Activated naive CD4-positive, alpha-beta T cell treated with anti-CD3 and anti-CD28 coated beads for 36 hours (primary cell): ENCODE measurements at regions not wholly inside any gene's neighbourhood (a gene's known extent, or its start where the extent isn't known, plus 50 kb on each side); places are given as distances from the start of the nearest gene placed in this dataset.

ENCODE experiments used
- CTCF ChIA-PET: fragments of 350-600 bp; sonication (Branson Sonifier 250); formaldehyde crosslinking; loops from one replicate; lab custom pipeline; 2021; ENCODE audit warnings: antibody characterized with exemption; lab: Charles Lee
- DNase-seq: peaks from one replicate; pipeline ENCODE4 v3.0.0-alpha.2; 2020
- H3K27ac Mint-ChIP-seq: one replicate; pipeline ENCODE4 v1.8.0; 2021; ENCODE audit warnings: mild to moderate bottlenecking, mixed read lengths
- H3K27me3 Mint-ChIP-seq: one replicate; pipeline ENCODE4 v1.8.0; 2021; ENCODE audit warnings: low read depth, mixed read lengths
- H3K36me3 Mint-ChIP-seq: one replicate; pipeline ENCODE4 v1.8.0; 2021; ENCODE audit warnings: low read depth, mixed read lengths
- H3K4me1 Mint-ChIP-seq: one replicate; pipeline ENCODE4 v1.8.0; 2021; ENCODE audit warnings: low read depth, mixed read lengths
- H3K4me3 Mint-ChIP-seq: one replicate; pipeline ENCODE4 v1.8.0; 2021; ENCODE audit warnings: mild to moderate bottlenecking, moderate library complexity, mixed read lengths
- H3K9me3 Mint-ChIP-seq: one replicate; pipeline ENCODE4 v1.8.0; 2021; ENCODE audit warnings: mixed read lengths
- intact Hi-C: fragments of 100-400 bp; cut with micrococcal nuclease; formaldehyde crosslinking; loops from one replicate; pipeline ENCODE4 v1.15.1; 2023

GRCh38 chr18:66761166-66761565 is 157.3 kb upstream of the CDH19 start:
- DNase-seq, result no peak
- no peak overlapping the region for H3K4me3 Mint-ChIP-seq
- CTCF ChIA-PET, result no interaction called here
- H3K27ac Mint-ChIP-seq, result no peak overlapping the region
- intact Hi-C loops, result no loop called here
- H3K9me3 Mint-ChIP-seq, result peaks cover 4% of the 10 kb centered on the region
- H3K4me1 Mint-ChIP-seq, result no peaks in the 10 kb centered on the region
- no peaks in the 10 kb centered on the region for H3K27me3 Mint-ChIP-seq
- no peaks in the 10 kb centered on the region for H3K36me3 Mint-ChIP-seq

- intact Hi-C loops, result no loop called here
- Mint-ChIP-seq H3K36me3 (no peaks in the 10 kb centered on the region), H3K27me3 (no peaks in the 10 kb centered on the region), H3K27ac (no peak overlapping the region), H3K9me3 (peaks cover 4% of the 10 kb centered on the region), H3K4me1 (no peaks in the 10 kb centered on the region), H3K4me3 (no peak overlapping the region)
- CTCF ChIA-PET, result no interaction called here
- DNase-seq, result no peak
Measured at GRCh38 chr18:66760559-66760958, 156.7 kb upstream of the CDH19 start.

GRCh38 chr18:66759050-66759828 is 155.3 kb upstream of the CDH19 start:
- peaks cover 4% of the 10 kb centered on the region for H3K9me3 Mint-ChIP-seq
- DNase-seq, result no peak
- CTCF ChIA-PET, result no interaction called here
- no peak overlapping the region for H3K4me3 Mint-ChIP-seq
- no peaks in the 10 kb centered on the region for H3K4me1 Mint-ChIP-seq
- no peak overlapping the region for H3K27ac Mint-ChIP-seq
- intact Hi-C loops, result no loop called here
- no peaks in the 10 kb centered on the region for H3K27me3 Mint-ChIP-seq
- no peaks in the 10 kb centered on the region for H3K36me3 Mint-ChIP-seq

DNA sequence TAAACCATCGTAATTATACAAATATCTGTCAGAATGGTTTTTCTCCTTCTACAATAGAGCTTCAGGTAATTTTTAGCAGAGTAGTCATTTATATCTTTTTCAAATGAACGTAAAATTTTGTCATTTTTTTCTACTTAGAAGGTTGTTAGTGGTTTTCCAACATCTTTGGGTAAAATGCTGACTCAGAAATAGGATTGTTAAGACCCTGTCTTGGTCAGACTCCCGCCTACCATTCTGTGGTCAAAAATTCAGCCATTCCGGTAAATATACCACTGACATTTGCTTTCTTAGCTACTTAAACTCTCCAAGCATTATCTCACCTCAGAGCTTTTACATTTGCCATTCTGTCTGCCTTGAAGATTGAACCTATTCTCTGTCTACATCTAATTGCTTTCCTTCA is 154.1 kb upstream of the CDH19 start:
- DNase-seq, result no peak
- Mint-ChIP-seq H3K27me3 (no peaks in the 10 kb centered on the region), H3K4me3 (no peak overlapping the region), H3K9me3 (peaks cover 6% of the 10 kb centered on the region), H3K36me3 (no peaks in the 10 kb centered on the region), H3K4me1 (no peaks in the 10 kb centered on the region), H3K27ac (no peak overlapping the region)
- intact Hi-C loops, result no loop called here
- CTCF ChIA-PET, result no interaction called here

GRCh38 chr18:66754335-66754734 is 150.4 kb upstream of the CDH19 start:
- intact Hi-C loops, result no loop called here
- H3K27me3 Mint-ChIP-seq, result no peaks in the 10 kb centered on the region
- no peak overlapping the region for H3K27ac Mint-ChIP-seq
- no peak overlapping the region for H3K4me3 Mint-ChIP-seq
- DNase-seq, result no peak
- H3K4me1 Mint-ChIP-seq, result no peaks in the 10 kb centered on the region
- CTCF ChIA-PET, result no interaction called here
- no peaks in the 10 kb centered on the region for H3K36me3 Mint-ChIP-seq
- H3K9me3 Mint-ChIP-seq, result peaks cover 5% of the 10 kb centered on the region

GRCh38 chr18:66752733-66753132 is 148.8 kb upstream of the CDH19 start:
- intact Hi-C loops, result no loop called here
- Mint-ChIP-seq H3K36me3 (no peaks in the 10 kb centered on the region), H3K27me3 (no peaks in the 10 kb centered on the region), H3K9me3 (peaks cover 4% of the 10 kb centered on the region), H3K4me1 (no peaks in the 10 kb centered on the region), H3K27ac (no peak overlapping the region), H3K4me3 (no peak overlapping the region)
- CTCF ChIA-PET, result no interaction called here
- DNase-seq, result no peak

- no peak for DNase-seq
- H3K9me3 Mint-ChIP-seq, result peaks cover 2% of the 10 kb centered on the region
- intact Hi-C loops, result no loop called here
- H3K36me3 Mint-ChIP-seq, result no peaks in the 10 kb centered on the region
- no peaks in the 10 kb centered on the region for H3K27me3 Mint-ChIP-seq
- no peak overlapping the region for H3K27ac Mint-ChIP-seq
- CTCF ChIA-PET, result no interaction called here
- H3K4me3 Mint-ChIP-seq, result no peak overlapping the region
- no peaks in the 10 kb centered on the region for H3K4me1 Mint-ChIP-seq
Measured at GRCh38 chr18:66749481-66750035, 145.7 kb upstream of the CDH19 start.

DNA sequence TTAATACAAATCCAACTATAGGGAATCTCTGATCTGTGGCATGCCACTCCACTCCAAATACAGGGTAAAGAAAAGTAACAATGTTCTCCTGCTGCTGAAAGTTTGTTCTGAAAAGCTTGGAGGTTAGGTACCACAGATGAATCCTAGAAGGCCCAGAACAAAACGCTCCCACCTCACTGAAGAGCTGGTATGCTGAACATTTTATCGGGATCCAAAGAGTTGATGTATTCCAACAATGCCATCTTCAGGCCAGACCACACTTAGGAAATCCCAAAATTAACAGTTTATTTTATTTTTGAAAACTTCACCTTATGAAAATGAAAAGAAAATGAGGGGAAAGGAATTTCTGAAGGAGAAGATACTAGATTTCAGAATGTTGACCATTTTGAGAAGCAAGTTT is 145.1 kb upstream of the CDH19 start:
- intact Hi-C loops, result no loop called here
- Mint-ChIP-seq H3K4me3 (no peak overlapping the region), H3K27me3 (no peaks in the 10 kb centered on the region), H3K27ac (no peak overlapping the region), H3K9me3 (peaks cover 2% of the 10 kb centered on the region), H3K36me3 (no peaks in the 10 kb centered on the region), H3K4me1 (no peaks in the 10 kb centered on the region)
- CTCF ChIA-PET, result no interaction called here
- DNase-seq, result no peak

- no peak overlapping the region for H3K4me3 Mint-ChIP-seq
- no peaks in the 10 kb centered on the region for H3K36me3 Mint-ChIP-seq
- intact Hi-C loops, result no loop called here
- no peak overlapping the region for H3K27ac Mint-ChIP-seq
- no peak for DNase-seq
- CTCF ChIA-PET, result no interaction called here
- peaks cover 4% of the 10 kb centered on the region for H3K9me3 Mint-ChIP-seq
- H3K4me1 Mint-ChIP-seq, result no peaks in the 10 kb centered on the region
- H3K27me3 Mint-ChIP-seq, result no peaks in the 10 kb centered on the region
Measured at GRCh38 chr18:66742832-66743231, 138.9 kb upstream of the CDH19 start.

GRCh38 chr18:66735933-66736332 is 132.0 kb upstream of the CDH19 start:
- Mint-ChIP-seq H3K27me3 (no peaks in the 10 kb centered on the region), H3K4me3 (no peak overlapping the region), H3K36me3 (no peaks in the 10 kb centered on the region), H3K4me1 (no peaks in the 10 kb centered on the region), H3K27ac (no peak overlapping the region), H3K9me3 (peaks cover 2% of the 10 kb centered on the region)
- no peak for DNase-seq
- CTCF ChIA-PET, result no interaction called here
- intact Hi-C loops, result no loop called here

DNA sequence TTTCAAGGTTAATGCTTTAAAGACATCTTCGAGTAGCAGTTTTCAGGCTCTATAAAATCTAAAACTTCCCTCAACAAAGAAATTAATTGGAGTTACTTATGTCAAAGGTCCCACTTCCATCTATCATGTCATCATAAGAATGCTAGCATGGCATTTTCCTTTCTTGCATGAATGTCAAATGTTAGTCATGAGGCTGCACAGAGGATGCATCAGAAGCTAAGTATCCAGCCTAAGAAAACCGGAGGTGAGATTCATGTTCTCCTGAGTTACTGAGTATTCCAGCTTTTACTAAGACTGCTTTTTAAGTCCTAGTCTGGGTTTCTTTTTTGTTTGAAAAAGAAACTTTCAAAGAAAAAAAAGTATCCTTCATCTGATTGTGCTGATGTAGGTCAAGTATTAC is 130.6 kb upstream of the CDH19 start:
- H3K9me3 Mint-ChIP-seq, result peaks cover 2% of the 10 kb centered on the region
- intact Hi-C loops, result no loop called here
- no peak overlapping the region for H3K27ac Mint-ChIP-seq
- H3K4me3 Mint-ChIP-seq, result no peak overlapping the region
- H3K4me1 Mint-ChIP-seq, result no peaks in the 10 kb centered on the region
- CTCF ChIA-PET, result no interaction called here
- DNase-seq, result no peak
- H3K36me3 Mint-ChIP-seq, result no peaks in the 10 kb centered on the region
- H3K27me3 Mint-ChIP-seq, result no peaks in the 10 kb centered on the region

- no peaks in the 10 kb centered on the region for H3K27me3 Mint-ChIP-seq
- H3K4me3 Mint-ChIP-seq, result no peak overlapping the region
- no peak overlapping the region for H3K27ac Mint-ChIP-seq
- DNase-seq, result no peak
- no peaks in the 10 kb centered on the region for H3K9me3 Mint-ChIP-seq
- intact Hi-C loops, result no loop called here
- CTCF ChIA-PET, result no interaction called here
- no peaks in the 10 kb centered on the region for H3K4me1 Mint-ChIP-seq
- no peaks in the 10 kb centered on the region for H3K36me3 Mint-ChIP-seq
Measured at GRCh38 chr18:66731890-66732289, 128.0 kb upstream of the CDH19 start.

GRCh38 chr18:66729442-66730239 is 125.8 kb upstream of the CDH19 start:
- Mint-ChIP-seq H3K27me3 (no peaks in the 10 kb centered on the region), H3K36me3 (no peaks in the 10 kb centered on the region), H3K4me1 (no peaks in the 10 kb centered on the region), H3K9me3 (no peaks in the 10 kb centered on the region), H3K4me3 (no peak overlapping the region), H3K27ac (no peak overlapping the region)
- no peak for DNase-seq
- CTCF ChIA-PET, result no interaction called here
- intact Hi-C loops, result no loop called here
